Breast epithelium (tissue), 4 donors: ENCODE measurements at regions not wholly inside any gene's neighbourhood (a gene's known extent, or its start where the extent isn't known, plus 50 kb on each side); places are given as distances from the start of the nearest gene placed in this dataset.

Source experiments
- DNase-seq, 2 donors: peaks; one replicate each; pipeline ENCODE4 v3.0.0-alpha.2; 2019; ENCODE audit warnings: low spot score in 2 of 2
- H3K27ac ChIP-seq, 2 donors: fragments of 200-600 bp; sonication (generic) in 1 of 2; one replicate each; pipeline ENCODE4 v1.5.1; 2016 to 2019; ENCODE audit warnings: mild to moderate bottlenecking in 1 of 2
- H3K27me3 ChIP-seq, 2 donors: fragments of 200-600 bp; sonication (generic) in 1 of 2; one replicate each; pipeline versions ENCODE4 v1.5.1 to v1.6.0; 2017 to 2019; ENCODE audit warnings: control low read depth in 1 of 2, mild to moderate bottlenecking in 1 of 2
- H3K36me3 ChIP-seq: fragments of 200-600 bp; one replicate; pipeline ENCODE4 v1.5.1; 2019
- H3K4me1 ChIP-seq, 2 donors: fragments of 200-600 bp; sonication (generic); one replicate each; pipeline ENCODE4 v1.5.1; 2016 to 2019; ENCODE audit warnings: control low read depth in 1 of 2
- H3K4me3 ChIP-seq, 3 donors: fragments of 200-600 bp; sonication (generic); 1 replicate in 2 of 3; 2 replicates in 1 of 3; pipeline ENCODE4 v1.5.1; 2016 to 2019; ENCODE audit warnings: mild to moderate bottlenecking in 3 of 3, moderate library complexity in 2 of 3
- H3K9me3 ChIP-seq, 2 donors: fragments of 200-600 bp; sonication (generic) in 1 of 2; one replicate each; pipeline ENCODE4 v1.5.1; 2016 to 2019; ENCODE audit warnings: control low read depth in 1 of 2
- POLR2A ChIP-seq: fragments of 450-650 bp; IDR thresholded peaks from one replicate; pipeline ENCODE4 v1.6.1; 2016; ENCODE audit warnings: antibody characterized with exemption, mild to moderate bottlenecking, moderate library complexity
- POLR2AphosphoS5 ChIP-seq, 3 donors: sonication (generic); formaldehyde crosslinking; IDR thresholded peaks; one replicate each; pipeline ENCODE4 v1.6.1; 2017; ENCODE audit warnings: antibody characterized with exemption in 3 of 3
- intact Hi-C: fragments of 100-400 bp; cut with DNase I; formaldehyde crosslinking; loops from one replicate; pipeline ENCODE4 v1.15.1; 2023; ENCODE audit warnings: low total_unique reads
- TF ChIP-seq, protein P1 (sequence below), 3 donors: fragments of 450-650 bp; IDR thresholded peaks; one replicate each; pipeline ENCODE4 v1.5.1; 2016 to 2017; ENCODE audit warnings: antibody characterized with exemption in 3 of 3, mild to moderate bottlenecking in 3 of 3, moderate library complexity in 3 of 3

DNA sequence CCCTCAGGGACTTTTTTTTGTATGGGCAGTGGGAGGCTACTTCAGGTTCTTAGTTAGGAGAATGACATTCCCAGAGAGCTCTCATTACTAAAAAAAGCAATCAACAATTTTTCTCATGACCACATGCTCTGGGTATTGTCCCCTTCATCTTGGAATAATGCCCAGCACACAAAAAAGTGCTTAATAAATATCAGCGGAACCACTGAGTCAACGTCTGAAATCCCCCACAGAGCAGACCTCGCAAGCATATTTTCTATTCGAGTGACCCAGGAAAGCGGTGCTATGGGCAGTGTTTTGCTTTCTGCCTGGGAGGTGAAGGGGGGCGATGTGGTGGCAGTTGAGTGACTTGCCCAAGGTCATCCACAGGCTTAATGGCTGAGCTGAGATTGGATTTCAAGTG is 493.4 kb upstream of the ZMIZ1 start:
- no peaks in the 10 kb centered on the region for H3K36me3 ChIP-seq
- no peaks in the 10 kb centered on the region for H3K4me1 ChIP-seq
- no peak for DNase-seq
- TF ChIP-seq POLR2A, result no peak
- TF ChIP-seq POLR2AphosphoS5 (IDR thresholded peaks at IDR 0.05), result no peak
- TF ChIP-seq, protein P1, sequence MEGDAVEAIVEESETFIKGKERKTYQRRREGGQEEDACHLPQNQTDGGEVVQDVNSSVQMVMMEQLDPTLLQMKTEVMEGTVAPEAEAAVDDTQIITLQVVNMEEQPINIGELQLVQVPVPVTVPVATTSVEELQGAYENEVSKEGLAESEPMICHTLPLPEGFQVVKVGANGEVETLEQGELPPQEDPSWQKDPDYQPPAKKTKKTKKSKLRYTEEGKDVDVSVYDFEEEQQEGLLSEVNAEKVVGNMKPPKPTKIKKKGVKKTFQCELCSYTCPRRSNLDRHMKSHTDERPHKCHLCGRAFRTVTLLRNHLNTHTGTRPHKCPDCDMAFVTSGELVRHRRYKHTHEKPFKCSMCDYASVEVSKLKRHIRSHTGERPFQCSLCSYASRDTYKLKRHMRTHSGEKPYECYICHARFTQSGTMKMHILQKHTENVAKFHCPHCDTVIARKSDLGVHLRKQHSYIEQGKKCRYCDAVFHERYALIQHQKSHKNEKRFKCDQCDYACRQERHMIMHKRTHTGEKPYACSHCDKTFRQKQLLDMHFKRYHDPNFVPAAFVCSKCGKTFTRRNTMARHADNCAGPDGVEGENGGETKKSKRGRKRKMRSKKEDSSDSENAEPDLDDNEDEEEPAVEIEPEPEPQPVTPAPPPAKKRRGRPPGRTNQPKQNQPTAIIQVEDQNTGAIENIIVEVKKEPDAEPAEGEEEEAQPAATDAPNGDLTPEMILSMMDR (IDR thresholded peaks at IDR 0.05), result no peak
- H3K27ac ChIP-seq, result no peak overlapping the region
- no peaks in the 10 kb centered on the region for H3K9me3 ChIP-seq
- no peaks in the 10 kb centered on the region for H3K27me3 ChIP-seq
- intact Hi-C loops, result no loop called here
- no peak overlapping the region for H3K4me3 ChIP-seq

DNA sequence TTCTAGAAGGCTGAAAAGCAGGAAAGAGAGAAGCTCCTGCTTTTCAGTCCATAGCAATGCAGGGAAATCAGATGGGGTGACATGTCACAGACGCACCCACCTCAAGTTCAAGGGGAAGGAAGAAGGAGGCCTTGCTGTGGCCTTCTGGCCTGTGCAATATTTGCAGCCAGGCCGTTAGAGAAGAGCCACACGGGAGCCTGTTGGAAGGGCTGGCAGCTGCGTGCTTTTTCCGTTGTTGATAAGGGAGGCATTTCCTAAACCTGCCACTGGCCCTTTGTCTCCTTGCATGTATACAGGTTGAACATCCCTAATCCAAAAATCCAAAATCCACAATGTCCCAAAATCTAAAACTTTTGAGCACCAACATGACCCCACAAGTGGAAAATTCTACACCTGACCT is 492.5 kb upstream of the ZMIZ1 start:
- Histone ChIP-seq H3K4me3 (no peak overlapping the region), H3K4me1 (no peaks in the 10 kb centered on the region), H3K27ac (no peak overlapping the region), H3K27me3 (no peaks in the 10 kb centered on the region), H3K9me3 (no peaks in the 10 kb centered on the region), H3K36me3 (no peaks in the 10 kb centered on the region)
- TF ChIP-seq POLR2AphosphoS5 (IDR thresholded peaks at IDR 0.05) (no peak), POLR2A (no peak)
- TF ChIP-seq, protein P1 (IDR thresholded peaks at IDR 0.05), result no peak
- DNase-seq, result no peak
- intact Hi-C loops, result no loop called here

DNA sequence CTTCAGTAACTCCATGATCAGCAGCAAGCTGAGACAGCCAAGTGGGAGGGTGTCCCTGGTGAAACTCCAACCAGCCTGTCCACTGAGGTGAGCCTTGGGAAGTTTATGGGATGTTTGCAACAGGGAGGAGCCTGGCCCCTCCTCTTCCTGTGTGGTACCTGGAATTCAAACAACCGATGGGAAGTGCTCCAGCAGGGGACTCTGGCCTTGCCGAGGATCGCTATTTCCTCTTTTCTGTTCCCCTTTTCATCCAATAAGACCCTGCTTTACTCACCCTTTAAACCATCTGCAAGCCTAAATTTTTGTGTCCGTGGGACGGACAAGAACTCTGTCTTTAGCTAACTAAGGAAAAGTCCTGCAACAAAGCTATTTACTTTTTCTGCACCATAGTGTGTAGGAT is 491.1 kb upstream of the ZMIZ1 start:
- no peak overlapping the region for H3K27ac ChIP-seq
- H3K4me1 ChIP-seq, result no peaks in the 10 kb centered on the region
- TF ChIP-seq, protein P1 (IDR thresholded peaks at IDR 0.05), result no peak
- no peak for TF ChIP-seq POLR2A
- no peak for TF ChIP-seq POLR2AphosphoS5 (IDR thresholded peaks at IDR 0.05)
- H3K9me3 ChIP-seq, result no peaks in the 10 kb centered on the region
- intact Hi-C loops, result no loop called here
- H3K27me3 ChIP-seq, result no peaks in the 10 kb centered on the region
- H3K4me3 ChIP-seq, result no peak overlapping the region
- H3K36me3 ChIP-seq, result no peaks in the 10 kb centered on the region
- DNase-seq, result no peak

- Histone ChIP-seq H3K36me3 (no peaks in the 10 kb centered on the region), H3K27ac (no peak overlapping the region), H3K4me3 (no peak overlapping the region), H3K27me3 (no peaks in the 10 kb centered on the region), H3K9me3 (no peaks in the 10 kb centered on the region), H3K4me1 (no peaks in the 10 kb centered on the region)
- no peak for DNase-seq
- TF ChIP-seq, protein P1 (IDR thresholded peaks at IDR 0.05), result no peak
- TF ChIP-seq POLR2A (no peak), POLR2AphosphoS5 (IDR thresholded peaks at IDR 0.05) (no peak)
- intact Hi-C loops, result no loop called here
Observed at GRCh38 chr10:78578929-78579328, 489.8 kb upstream of the ZMIZ1 start.

DNA sequence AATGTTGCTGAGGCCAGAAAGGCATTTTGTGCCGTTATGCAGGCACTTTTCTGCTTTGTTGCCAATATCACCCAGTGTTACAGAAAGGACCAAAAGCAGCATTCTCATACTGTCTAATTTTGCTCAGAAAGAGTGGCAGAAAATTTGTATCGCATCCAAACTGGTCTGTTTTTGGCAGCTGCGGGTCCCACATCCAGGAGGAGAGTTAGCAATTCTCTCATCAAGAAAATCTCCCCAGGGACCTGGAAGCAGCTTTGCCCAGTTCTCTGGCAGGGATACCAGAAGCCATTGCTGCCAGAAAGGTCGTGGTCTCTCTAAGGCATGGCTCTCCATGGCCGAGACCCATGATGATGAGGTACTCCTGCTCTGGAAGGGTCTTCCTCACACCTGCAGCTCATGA is 489.2 kb upstream of the ZMIZ1 start:
- Histone ChIP-seq H3K36me3 (no peaks in the 10 kb centered on the region), H3K27ac (peak overlapping the region in 1 of 2 donors; percentile 43), H3K4me1 (no peaks in the 10 kb centered on the region), H3K9me3 (no peaks in the 10 kb centered on the region), H3K4me3 (no peak overlapping the region), H3K27me3 (no peaks in the 10 kb centered on the region)
- TF ChIP-seq, protein P1 (IDR thresholded peaks at IDR 0.05), result no peak
- TF ChIP-seq POLR2AphosphoS5 (IDR thresholded peaks at IDR 0.05), result no peak
- no peak for TF ChIP-seq POLR2A
- DNase-seq, result no peak
- intact Hi-C loops, result no loop called here
